ENCODE measurements at regions not wholly inside any gene's neighbourhood (a gene's known extent, or its start where the extent isn't known, plus 50 kb on each side); places are given as distances from the start of the nearest gene placed in this dataset.
A peak's percentile ranks its signal among the peaks of the same experiment; 100 is the strongest.

GRCh38 chr5:2592766-2593165 lies 158.7 kb downstream of the IRX2 start:
- TF ChIP-seq EZH2 (IDR thresholded peaks at IDR 0.05; ENCODE audit: borderline replicate concordance, low read depth, low read length, severe bottlenecking) (no peak), CTCF (IDR thresholded peaks at IDR 0.05; ENCODE audit: borderline replicate concordance, extremely low read depth, low read length, poor library complexity, severe bottlenecking) (no peak)
- H3K9me3 ChIP-seq (ENCODE audit: insufficient read depth, low read length, severe bottlenecking), result no peaks in the 10 kb centered on the region
- no peak overlapping the region for H3K9ac ChIP-seq (ENCODE audit: low read depth, low read length)
- H3K27me3 ChIP-seq (ENCODE audit: insufficient read depth, low read length, poor library complexity), result no peaks in the 10 kb centered on the region
- no peak overlapping the region for H2AFZ ChIP-seq (ENCODE audit: low read depth, low read length)
- H3K79me2 ChIP-seq (ENCODE audit: insufficient read depth, low read length), result no peaks in the 10 kb centered on the region
- no peak overlapping the region for H3K4me3 ChIP-seq (ENCODE audit: low read depth in 1 of 2, low read length in 2 of 2)
- no peaks in the 10 kb centered on the region for H3K36me3 ChIP-seq (ENCODE audit: insufficient read depth, low read length)
- no peaks in the 10 kb centered on the region for H3K4me1 ChIP-seq (ENCODE audit: insufficient read depth, low read length)
- H3K27ac ChIP-seq (ENCODE audit: low read length), result no peak overlapping the region
- no peak overlapping the region for H3K4me2 ChIP-seq (ENCODE audit: insufficient read depth, low read length)
- ATAC-seq (ENCODE audit: insufficient read depth, low read depth), result no peak
- H4K20me1 ChIP-seq (ENCODE audit: insufficient read depth, low read length), result no peaks in the 10 kb centered on the region
- DNase-seq, result no peak

- no peaks in the 10 kb centered on the region for H3K9me3 ChIP-seq (ENCODE audit: insufficient read depth, low read length, severe bottlenecking)
- H3K27me3 ChIP-seq (ENCODE audit: insufficient read depth, low read length, poor library complexity), result no peaks in the 10 kb centered on the region
- no peaks in the 10 kb centered on the region for H4K20me1 ChIP-seq (ENCODE audit: insufficient read depth, low read length)
- no peak overlapping the region for H2AFZ ChIP-seq (ENCODE audit: low read depth, low read length)
- H3K79me2 ChIP-seq (ENCODE audit: insufficient read depth, low read length), result no peaks in the 10 kb centered on the region
- no peak for DNase-seq
- no peak overlapping the region for H3K27ac ChIP-seq (ENCODE audit: low read length)
- no peak overlapping the region for H3K4me3 ChIP-seq (ENCODE audit: low read depth in 1 of 2, low read length in 2 of 2)
- no peaks in the 10 kb centered on the region for H3K4me1 ChIP-seq (ENCODE audit: insufficient read depth, low read length)
- no peak overlapping the region for H3K9ac ChIP-seq (ENCODE audit: low read depth, low read length)
- TF ChIP-seq EZH2 (IDR thresholded peaks at IDR 0.05; ENCODE audit: borderline replicate concordance, low read depth, low read length, severe bottlenecking) (no peak), CTCF (IDR thresholded peaks at IDR 0.05; ENCODE audit: borderline replicate concordance, extremely low read depth, low read length, poor library complexity, severe bottlenecking) (no peak)
- H3K36me3 ChIP-seq (ENCODE audit: insufficient read depth, low read length), result no peaks in the 10 kb centered on the region
- no peak overlapping the region for H3K4me2 ChIP-seq (ENCODE audit: insufficient read depth, low read length)
- 0 out of 3 replicates have a peak, but pooled peaks have one; percentile 19 for ATAC-seq (ENCODE audit: insufficient read depth, low read depth)
These were observed 159.6 kb downstream of the IRX2 start for GRCh38 chr5:2591777-2592453.

- Histone ChIP-seq H3K4me2 (ENCODE audit: insufficient read depth, low read length) (no peak overlapping the region), H3K4me3 (ENCODE audit: low read depth in 1 of 2, low read length in 2 of 2) (no peak overlapping the region), H3K27ac (ENCODE audit: low read length) (no peak overlapping the region), H3K27me3 (ENCODE audit: insufficient read depth, low read length, poor library complexity) (no peaks in the 10 kb centered on the region), H3K36me3 (ENCODE audit: insufficient read depth, low read length) (no peaks in the 10 kb centered on the region), H3K79me2 (ENCODE audit: insufficient read depth, low read length) (no peaks in the 10 kb centered on the region), H3K9me3 (ENCODE audit: insufficient read depth, low read length, severe bottlenecking) (peaks cover 4% of the 10 kb centered on the region), H3K4me1 (ENCODE audit: insufficient read depth, low read length) (no peaks in the 10 kb centered on the region), H3K9ac (ENCODE audit: low read depth, low read length) (no peak overlapping the region), H2AFZ (ENCODE audit: low read depth, low read length) (no peak overlapping the region), H4K20me1 (ENCODE audit: insufficient read depth, low read length) (no peaks in the 10 kb centered on the region)
- DNase-seq, result no peak
- TF ChIP-seq EZH2 (IDR thresholded peaks at IDR 0.05; ENCODE audit: borderline replicate concordance, low read depth, low read length, severe bottlenecking), result no peak
- no peak for TF ChIP-seq CTCF (IDR thresholded peaks at IDR 0.05; ENCODE audit: borderline replicate concordance, extremely low read depth, low read length, poor library complexity, severe bottlenecking)
- no peak for ATAC-seq (ENCODE audit: insufficient read depth, low read depth)
These were observed 162.5 kb downstream of the IRX2 start for GRCh38 chr5:2588850-2589501.

Data from DND-41 (cell line).